ENCODE measurements at regions not wholly inside any gene's neighbourhood (a gene's known extent, or its start where the extent isn't known, plus 50 kb on each side); places are given as distances from the start of the nearest gene placed in this dataset.

DNA sequence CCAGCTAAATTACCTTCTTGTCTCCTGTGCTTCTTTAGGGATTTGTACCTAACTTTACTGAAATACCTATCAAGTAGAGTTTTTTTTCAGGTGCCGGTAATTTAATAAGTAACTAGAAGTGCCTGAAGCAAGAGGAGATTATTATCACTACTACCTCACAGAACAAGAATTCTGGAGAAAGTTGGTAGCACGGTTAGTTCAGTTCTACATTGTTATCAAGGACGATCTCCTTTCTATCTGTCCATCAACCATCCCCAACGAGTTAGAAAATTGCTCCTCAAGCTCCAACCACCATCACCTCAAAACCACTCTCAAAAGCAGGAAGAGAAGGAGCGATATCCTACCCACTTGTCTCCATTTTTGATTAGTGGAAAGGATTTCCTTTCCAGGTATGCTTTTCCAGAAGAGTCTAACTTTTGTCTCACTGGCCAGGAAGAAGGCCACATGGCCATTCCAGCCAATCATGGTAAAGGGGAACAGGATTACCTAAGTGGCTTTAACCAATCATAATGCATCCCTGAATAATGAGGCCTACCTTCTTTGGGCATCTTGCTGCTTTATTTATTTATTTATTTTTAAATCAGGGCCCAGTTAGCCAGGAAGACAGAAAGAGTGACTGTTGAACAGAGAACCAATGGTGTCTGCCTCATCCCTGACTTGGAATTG lies 265.2 kb downstream of the SNX13 start:
- DNase-seq (ENCODE audit: low read depth in 2 of 3, low spot score in 2 of 3) = no peak

- no peak for DNase-seq (ENCODE audit: low read depth in 2 of 3, low spot score in 2 of 3)
Observed at GRCh38 chr7:17677408-17677807, 262.9 kb downstream of the SNX13 start.

GRCh38 chr7:17678896-17679295 lies 261.4 kb downstream of the SNX13 start:
- no peak for DNase-seq (ENCODE audit: low read depth in 2 of 3, low spot score in 2 of 3)

- no peak for DNase-seq (ENCODE audit: low read depth in 2 of 3, low spot score in 2 of 3)
Observed at GRCh38 chr7:17679458-17679857, 260.8 kb downstream of the SNX13 start.

DNA sequence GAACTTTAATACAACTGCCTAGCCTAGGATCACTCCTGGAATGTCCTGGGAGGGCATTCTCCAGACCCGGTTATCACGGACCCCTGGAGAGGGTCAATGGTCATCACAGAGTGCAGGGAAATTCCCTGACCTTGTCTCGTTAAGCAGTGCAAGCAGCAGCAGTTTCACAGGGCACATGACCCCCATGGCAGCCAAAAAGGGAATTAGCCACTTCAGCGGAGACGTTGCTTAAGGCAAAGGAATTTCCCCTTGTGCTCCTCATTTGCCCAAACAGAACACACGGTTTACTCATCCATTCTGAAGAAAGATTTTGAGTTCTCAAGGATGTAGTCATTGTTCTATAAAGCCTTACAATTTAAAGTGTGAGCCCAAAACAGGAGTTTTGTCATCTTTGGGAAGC lies 260.3 kb downstream of the SNX13 start:
- no peak for DNase-seq (ENCODE audit: low read depth in 2 of 3, low spot score in 2 of 3)

GRCh38 chr7:17680943-17681351 lies 259.3 kb downstream of the SNX13 start:
- peak in 2 of 3 donors; percentile 3 to 62 for DNase-seq (ENCODE audit: low read depth in 2 of 3, low spot score in 2 of 3)

DNA sequence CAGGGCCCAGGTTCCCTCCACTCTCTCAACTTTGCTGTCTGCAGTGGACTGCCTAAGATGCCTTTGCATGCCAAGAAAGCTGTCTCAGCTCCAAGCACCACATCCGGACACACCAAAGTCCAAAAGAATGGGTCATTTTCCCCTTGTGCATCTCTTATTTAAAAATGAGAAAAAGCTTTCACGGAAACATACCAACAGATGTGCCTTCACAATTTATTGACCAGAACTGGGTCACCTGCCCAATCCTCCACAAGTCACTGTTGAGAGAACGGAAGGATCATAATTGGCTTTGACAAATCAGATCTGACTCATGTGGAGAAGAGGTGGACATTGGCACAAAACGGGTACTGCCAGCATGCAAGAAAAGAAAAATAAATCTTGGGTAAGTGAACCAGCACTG lies 258.3 kb downstream of the SNX13 start:
- DNase-seq (ENCODE audit: low read depth in 2 of 3, low spot score in 2 of 3) = no peak

DNA sequence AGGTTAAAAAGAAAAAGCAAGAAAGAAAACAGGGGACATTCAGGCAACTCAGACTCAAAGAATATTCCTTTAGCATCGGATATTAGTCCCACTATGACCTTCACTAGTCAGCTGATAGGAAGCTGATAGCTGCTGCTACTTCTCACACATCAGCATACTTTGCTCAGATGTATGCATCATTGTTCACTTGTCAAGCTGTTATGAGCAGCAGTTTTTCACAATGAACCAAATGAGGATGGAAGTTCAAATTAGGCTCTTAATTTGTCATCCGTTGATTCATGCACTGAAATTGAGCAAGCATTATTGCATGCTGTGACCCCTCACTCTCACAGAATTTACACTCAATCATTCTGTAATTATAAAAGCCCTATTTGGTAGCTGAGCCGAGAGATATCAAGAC lies 257.7 kb downstream of the SNX13 start:
- DNase-seq (ENCODE audit: low read depth in 2 of 3, low spot score in 2 of 3) = no peak

DNA sequence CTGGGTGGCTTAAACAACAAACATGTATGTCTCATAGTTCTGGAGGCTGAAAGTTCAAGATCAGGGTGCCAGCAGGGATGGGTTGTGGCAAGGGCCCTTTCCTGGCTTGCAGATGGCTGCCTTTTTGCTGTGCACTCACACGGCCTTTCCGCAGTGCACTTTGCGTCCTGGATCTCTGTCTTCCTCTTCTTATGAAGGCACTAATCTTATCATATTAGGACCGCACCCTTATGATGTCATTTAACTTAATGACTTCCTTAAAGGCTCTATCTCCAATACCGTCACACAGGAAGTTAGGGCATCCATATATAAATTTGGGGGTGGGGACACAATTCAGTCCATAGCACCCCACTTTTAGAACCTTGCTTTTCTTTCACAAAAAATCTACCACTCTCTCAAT lies 255.2 kb downstream of the SNX13 start:
- DNase-seq (ENCODE audit: low read depth in 2 of 3, low spot score in 2 of 3) = no peak

DNA sequence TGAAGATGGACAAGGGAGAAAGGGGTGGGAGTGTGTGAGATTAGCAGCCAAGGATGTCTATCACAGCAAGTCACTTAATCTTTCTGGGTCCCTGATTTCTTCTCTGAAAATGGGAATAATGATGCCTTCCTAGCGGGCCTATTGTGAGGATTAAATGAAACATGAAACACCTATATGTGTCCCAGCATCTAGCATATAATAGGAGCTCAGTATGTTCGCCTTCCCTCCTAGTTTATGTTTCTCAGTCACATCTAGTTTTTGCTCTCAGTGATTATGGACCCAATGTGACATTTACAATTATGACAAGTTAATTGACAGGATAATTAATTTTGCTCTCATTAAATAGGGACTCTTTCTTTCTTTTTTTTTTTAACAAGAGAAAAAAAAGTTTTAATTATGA lies 252.9 kb downstream of the SNX13 start:
- DNase-seq (ENCODE audit: low read depth in 2 of 3, low spot score in 2 of 3) = no peak

DNA sequence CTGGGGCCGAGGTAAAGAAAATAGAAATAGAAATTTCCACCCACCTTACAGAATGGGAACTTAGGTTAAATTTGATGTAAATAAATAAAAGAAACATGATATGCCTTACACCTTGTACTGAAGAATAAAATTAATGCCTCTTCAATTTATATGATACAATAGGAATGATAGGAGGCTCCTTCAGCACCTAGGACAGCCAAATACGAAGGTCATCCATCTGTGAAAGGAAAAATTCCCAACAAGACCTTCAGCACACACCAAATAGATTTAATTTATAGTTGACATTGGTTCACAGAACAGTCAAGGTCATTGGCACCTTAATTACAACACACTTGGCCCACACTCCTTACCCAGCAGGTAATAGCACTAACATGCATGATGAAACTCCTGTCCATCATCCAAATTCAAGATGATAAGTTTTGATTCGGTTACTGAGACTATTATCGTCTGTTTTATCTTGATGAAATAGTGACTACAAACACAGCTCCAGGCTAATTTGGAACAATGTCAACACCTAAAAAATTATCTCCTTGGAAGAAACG lies 250.9 kb downstream of the SNX13 start:
- DNase-seq (ENCODE audit: low read depth in 2 of 3, low spot score in 2 of 3) = no peak

DNA sequence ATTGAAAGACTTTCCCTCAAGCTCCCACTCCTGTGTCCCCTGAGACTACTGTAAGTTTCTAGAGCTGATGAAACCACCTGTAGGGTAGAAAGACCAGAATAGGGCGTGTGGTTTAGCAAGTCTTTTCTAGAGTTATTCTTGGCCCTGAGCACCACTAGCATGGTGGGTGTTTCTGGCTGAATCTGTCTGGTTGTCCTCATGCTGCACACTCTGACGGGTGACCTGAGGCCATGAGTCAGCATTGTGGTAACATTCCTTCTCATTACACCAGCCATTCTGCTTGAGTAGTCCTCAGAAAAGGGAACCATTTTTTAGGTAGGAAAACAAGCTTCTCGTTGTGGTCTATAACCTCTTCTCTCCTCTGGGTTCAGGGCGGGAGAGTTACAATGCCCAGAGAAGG lies 250.3 kb downstream of the SNX13 start:
- DNase-seq (ENCODE audit: low read depth in 2 of 3, low spot score in 2 of 3) = peak in 2 of 3 donors; percentile 9 to 50

DNA sequence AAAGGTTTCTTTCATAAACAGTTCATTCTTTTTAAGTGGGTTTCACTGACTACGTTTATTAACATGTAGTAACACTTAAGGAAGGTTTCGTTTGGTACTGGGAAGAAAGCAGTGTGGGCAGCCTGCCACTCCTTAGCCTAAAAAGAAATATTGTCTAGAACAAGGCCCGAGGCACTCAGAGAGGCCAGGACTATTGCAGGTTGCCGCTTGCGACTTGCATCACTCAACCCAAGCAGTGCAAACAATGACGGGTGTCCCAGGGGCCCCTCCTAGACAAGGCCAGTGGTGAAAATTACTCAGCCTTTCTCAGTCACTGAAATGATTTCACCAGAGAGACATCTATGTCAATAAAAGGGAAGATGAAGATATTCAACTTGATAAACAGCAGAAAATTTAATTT lies 243.9 kb downstream of the SNX13 start:
- no peak for DNase-seq (ENCODE audit: low read depth in 2 of 3, low spot score in 2 of 3)

DNA sequence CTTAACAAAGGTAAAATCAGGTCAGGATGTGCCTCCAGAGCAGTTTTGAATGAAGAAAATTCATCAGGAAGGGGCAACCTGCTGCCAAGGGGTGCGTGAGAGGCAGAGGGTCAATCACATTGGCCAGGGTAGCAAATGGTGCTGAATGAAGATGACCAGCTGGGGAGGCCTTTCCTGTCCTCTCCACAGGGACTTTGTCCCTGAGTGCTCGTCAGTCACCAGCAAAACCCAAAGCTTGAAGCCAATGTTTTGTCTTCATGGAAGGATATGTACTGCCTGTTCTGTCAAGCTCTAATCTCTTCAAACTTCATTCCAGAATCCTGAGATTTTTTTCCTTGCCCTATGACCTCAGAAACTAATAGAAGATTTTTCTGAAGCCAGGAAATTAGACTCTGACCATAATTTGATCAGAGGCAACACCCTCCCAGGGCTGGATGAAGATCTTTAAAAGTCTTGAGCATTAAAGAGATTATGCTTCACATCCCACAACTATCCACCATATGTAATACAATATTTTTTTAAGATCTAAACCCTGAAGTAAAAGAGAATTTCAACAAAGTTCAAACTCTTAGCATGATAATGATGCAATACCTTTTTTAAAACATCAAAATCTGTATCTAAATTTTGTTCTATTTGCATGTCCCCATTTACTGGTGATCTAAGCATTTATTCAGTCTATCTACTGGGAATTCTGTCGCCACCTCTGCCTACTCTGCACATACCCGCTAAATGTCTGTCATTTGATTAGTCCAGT lies 243.0 kb downstream of the SNX13 start:
- DNase-seq (ENCODE audit: low read depth in 2 of 3, low spot score in 2 of 3) = no peak

GRCh38 chr7:17699696-17700095 lies 240.6 kb downstream of the SNX13 start:
- DNase-seq (ENCODE audit: low read depth in 2 of 3, low spot score in 2 of 3) = no peak

DNA sequence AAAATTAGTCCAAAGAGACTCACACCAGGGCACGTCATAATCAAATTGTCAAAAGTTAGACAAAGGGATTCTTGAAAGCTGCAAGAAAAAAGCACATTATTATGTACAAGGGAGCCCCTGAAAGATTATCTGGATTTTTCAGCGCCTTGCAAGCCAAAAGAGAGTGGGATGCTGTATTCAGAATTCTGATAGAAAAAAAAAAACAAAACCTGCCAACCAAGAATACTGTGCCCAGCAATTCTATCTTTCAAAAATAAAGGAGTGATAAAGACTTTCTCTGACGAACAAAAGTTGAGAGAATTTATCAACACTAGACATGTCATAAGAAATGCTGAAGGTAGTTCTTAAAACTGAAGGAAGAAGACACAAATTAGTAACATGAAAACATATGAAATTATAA lies 240.2 kb downstream of the SNX13 start:
- DNase-seq (ENCODE audit: low read depth in 2 of 3, low spot score in 2 of 3) = no peak

DNA sequence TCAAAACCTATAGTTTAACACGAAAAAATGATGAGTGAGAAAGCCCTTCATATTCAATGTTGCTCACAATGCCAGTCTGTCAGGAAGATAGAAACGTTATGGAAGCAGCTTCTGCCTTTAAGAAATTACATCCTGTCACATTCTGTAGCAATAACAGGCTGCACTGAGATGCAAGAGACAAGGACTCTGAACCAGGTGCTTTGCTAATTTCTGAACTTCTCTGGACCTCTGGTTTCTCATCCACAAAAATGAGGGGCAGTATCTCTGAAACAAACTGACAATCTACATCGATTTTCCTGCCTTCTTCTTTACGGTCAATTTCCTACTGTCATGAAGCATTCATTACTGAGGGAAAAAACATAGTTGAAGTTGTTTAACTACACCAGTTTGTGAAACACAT lies 234.0 kb downstream of the SNX13 start:
- DNase-seq (ENCODE audit: low read depth in 2 of 3, low spot score in 2 of 3) = no peak

DNA sequence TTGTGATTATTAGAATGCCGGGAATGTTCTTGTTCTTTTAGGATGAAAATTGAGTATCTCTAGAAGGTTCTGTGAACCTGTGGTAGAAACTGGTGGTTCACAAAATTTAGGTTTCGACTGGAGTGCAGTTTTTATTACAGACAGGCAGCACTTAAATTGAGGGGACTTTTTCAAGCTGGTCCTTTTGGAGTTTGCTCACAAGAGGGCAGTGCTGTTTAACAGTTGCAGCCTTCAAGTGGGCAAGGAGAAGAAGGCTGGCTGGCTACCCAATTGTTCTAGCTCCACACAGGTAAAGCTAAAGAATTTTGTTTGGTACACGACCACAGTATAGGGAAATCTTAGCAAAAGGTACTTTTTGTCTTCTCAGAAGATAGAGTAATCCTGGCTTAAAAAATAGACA lies 233.6 kb downstream of the SNX13 start:
- peak in 2 of 3 donors; percentile 63 to 88 for DNase-seq (ENCODE audit: low read depth in 2 of 3, low spot score in 2 of 3)

- no peak for DNase-seq (ENCODE audit: low read depth in 2 of 3, low spot score in 2 of 3)
Observed at GRCh38 chr7:17709127-17709526, 231.2 kb downstream of the SNX13 start.

DNA sequence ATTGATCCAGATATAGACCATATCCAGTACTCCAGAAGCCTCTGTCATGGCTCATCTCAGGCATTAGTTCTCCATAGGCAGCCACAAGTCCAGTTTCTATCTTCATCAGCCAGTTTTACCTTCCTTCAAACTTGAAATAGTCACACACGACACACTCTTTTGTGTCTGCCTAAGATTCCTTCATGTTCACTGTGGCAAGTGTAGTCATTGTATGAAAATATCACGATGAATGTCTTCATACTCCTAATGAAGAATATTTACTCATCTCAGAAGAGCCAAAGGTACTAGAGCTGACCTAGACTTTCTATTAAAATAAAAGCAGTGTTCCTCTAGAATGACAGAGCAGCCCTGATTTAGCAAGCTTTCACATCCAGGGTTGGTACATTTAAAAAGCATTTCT lies 230.7 kb downstream of the SNX13 start:
- no peak for DNase-seq (ENCODE audit: low read depth in 2 of 3, low spot score in 2 of 3)

DNA sequence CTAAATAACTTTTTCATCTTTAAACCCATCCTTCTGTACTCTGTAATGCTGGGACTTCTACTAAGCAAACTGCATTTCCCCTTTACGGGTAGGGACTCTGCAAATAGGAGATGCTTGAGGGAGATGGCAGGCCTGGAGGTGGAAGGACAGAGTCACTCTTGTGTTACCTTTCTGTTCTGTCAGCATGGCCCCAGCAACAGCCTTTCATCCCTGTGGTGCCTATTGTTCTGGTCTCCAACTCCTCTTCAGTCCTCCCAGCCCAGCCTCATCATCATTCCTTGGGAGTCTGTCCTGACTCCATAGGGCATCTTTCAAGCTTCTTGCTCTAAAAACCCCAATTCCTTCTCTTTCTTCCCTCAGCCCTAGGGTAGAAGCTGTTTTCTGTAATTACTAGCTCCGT lies 230.0 kb downstream of the SNX13 start:
- no peak for DNase-seq (ENCODE audit: low read depth in 2 of 3, low spot score in 2 of 3)

DNA sequence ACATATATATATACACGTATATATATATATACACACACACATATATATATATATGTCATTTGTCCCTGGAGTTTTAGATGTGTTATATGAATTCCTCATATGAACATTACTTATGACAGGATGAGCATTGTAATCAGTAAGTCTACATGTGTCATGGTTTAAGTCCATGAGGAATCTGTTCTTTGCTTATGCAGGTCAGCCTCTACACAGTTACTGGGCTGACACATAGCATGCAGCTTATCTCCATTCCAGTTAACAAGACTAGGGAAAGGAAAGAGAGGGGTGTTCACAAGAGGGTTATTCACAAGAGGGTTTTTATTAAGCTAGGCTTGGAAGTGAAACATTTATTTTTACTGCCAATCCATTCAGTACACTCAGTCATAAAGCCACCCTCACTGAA lies 226.7 kb downstream of the SNX13 start:
- no peak for DNase-seq (ENCODE audit: low read depth in 2 of 3, low spot score in 2 of 3)

Data from hematopoietic multipotent progenitor cell (in vitro differentiated cells).